GM10266 (cell line): ENCODE measurements at regions not wholly inside any gene's neighbourhood (a gene's known extent, or its start where the extent isn't known, plus 50 kb on each side); places are given as distances from the start of the nearest gene placed in this dataset.

ENCODE experiments used
- DNase-seq: peaks from one replicate; pipeline ENCODE4 v3.0.0; 2012; ENCODE audit errors: extremely low spot score
- TF ChIP-seq, protein P1 (sequence below): IDR thresholded peaks from 2 replicates; pipeline ENCODE4 v1.5.1; 2012; ENCODE audit warnings: mild to moderate bottlenecking, low read depth; ENCODE audit not compliant: control insufficient read depth, insufficient read depth; ENCODE audit errors: missing control alignments

GRCh38 chr1:30109853-30110252 lies 613.5 kb downstream of the MATN1 start:
- no peak for DNase-seq
- TF ChIP-seq, protein P1, sequence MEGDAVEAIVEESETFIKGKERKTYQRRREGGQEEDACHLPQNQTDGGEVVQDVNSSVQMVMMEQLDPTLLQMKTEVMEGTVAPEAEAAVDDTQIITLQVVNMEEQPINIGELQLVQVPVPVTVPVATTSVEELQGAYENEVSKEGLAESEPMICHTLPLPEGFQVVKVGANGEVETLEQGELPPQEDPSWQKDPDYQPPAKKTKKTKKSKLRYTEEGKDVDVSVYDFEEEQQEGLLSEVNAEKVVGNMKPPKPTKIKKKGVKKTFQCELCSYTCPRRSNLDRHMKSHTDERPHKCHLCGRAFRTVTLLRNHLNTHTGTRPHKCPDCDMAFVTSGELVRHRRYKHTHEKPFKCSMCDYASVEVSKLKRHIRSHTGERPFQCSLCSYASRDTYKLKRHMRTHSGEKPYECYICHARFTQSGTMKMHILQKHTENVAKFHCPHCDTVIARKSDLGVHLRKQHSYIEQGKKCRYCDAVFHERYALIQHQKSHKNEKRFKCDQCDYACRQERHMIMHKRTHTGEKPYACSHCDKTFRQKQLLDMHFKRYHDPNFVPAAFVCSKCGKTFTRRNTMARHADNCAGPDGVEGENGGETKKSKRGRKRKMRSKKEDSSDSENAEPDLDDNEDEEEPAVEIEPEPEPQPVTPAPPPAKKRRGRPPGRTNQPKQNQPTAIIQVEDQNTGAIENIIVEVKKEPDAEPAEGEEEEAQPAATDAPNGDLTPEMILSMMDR: no peak

- TF ChIP-seq, protein P1: no peak
- no peak for DNase-seq
Measured at GRCh38 chr1:30108186-30108585, 615.2 kb downstream of the MATN1 start.

GRCh38 chr1:30106125-30106524 lies 617.3 kb downstream of the MATN1 start:
- no peak for DNase-seq
- TF ChIP-seq, protein P1: peak; percentile 25

- DNase-seq: no peak
- TF ChIP-seq, protein P1: no peak
Measured at GRCh38 chr1:30104551-30104950, 618.8 kb downstream of the MATN1 start.

GRCh38 chr1:30103708-30104411 lies 619.5 kb downstream of the MATN1 start:
- no peak for DNase-seq
- TF ChIP-seq, protein P1: no peak

DNA sequence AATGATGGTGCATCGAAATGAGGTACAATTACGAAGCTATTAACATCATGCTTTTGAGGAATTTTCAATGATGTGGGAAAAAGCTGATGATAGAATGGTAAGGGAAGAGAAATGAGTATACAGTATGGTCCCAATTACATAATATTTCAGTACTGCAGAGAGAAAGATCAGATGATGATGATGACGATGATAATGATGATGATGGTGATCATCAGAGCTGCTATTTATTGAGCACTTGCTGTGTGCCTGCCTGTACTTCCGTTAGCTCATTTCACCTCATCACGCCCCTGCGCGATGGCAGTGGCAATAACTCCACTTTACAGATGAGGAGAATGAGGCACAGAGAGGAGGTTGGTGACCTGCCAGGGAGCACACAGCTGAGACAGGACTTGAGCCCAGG lies 620.8 kb downstream of the MATN1 start:
- TF ChIP-seq, protein P1: no peak
- no peak for DNase-seq

GRCh38 chr1:30101487-30102227 lies 621.7 kb downstream of the MATN1 start:
- TF ChIP-seq, protein P1: no peak
- no peak for DNase-seq
